B cell (primary cell): ENCODE measurements at regions not wholly inside any gene's neighbourhood (a gene's known extent, or its start where the extent isn't known, plus 50 kb on each side); places are given as distances from the start of the nearest gene placed in this dataset.

Experiments used
- ATAC-seq: fragments of 200-7000 bp; cut with Tn5 transposase; one replicate; pipeline ENCODE4 v1.10.0; 2021; ENCODE audit warnings: low read depth, mild to moderate bottlenecking, moderate number of reproducible peaks, moderate library complexity
- CTCF ChIA-PET: fragments of 350-600 bp; sonication (Branson Sonifier 250); formaldehyde crosslinking; loops from one replicate; lab custom pipeline; 2021; ENCODE audit warnings: antibody characterized with exemption, inconsistent platforms; lab: Charles Lee
- POLR2A ChIA-PET: fragments of 350-600 bp; sonication (Branson Sonifier 250); formaldehyde crosslinking; loops from one replicate; lab custom pipeline; 2021; ENCODE audit warnings: antibody characterized with exemption; lab: Charles Lee
- DNase-seq: peaks from one replicate; pipeline ENCODE4 v3.0.0; 2013
- H2AFZ ChIP-seq: 2 replicates; pipeline ENCODE4 v1.6.1; 2012; ENCODE audit warnings: mild to moderate bottlenecking, low read depth, low read length; ENCODE audit not compliant: insufficient read depth, poor library complexity, severe bottlenecking
- H3K27ac ChIP-seq, 2 donors: 1 replicate in 1 of 2; 2 replicates in 1 of 2; pipeline ENCODE4 v1.5.1; 2012 to 2013; ENCODE audit warnings: low read length in 2 of 2, mild to moderate bottlenecking in 2 of 2, moderate library complexity in 1 of 2
- H3K27me3 ChIP-seq, 4 experiments: fragments of 200-600 bp in 1 of 4; sonication (generic) in 1 of 4; replicated peaks in 1 of 4; 1 replicate in 2 of 4; 2 replicates in 2 of 4; pipeline versions ENCODE4 v1.6.1 to v1.7.0; 2013 to 2016; ENCODE audit warnings: low read length in 3 of 4, mild to moderate bottlenecking in 2 of 4, mixed read lengths in 1 of 4, moderate library complexity in 1 of 4; ENCODE audit not compliant: insufficient read depth in 4 of 4, control insufficient read depth in 3 of 4; ENCODE audit errors: control extremely low read depth in 1 of 4
- H3K36me3 ChIP-seq, 2 experiments: replicated peaks in 1 of 2; 1 replicate in 1 of 2; 2 replicates in 1 of 2; pipeline versions ENCODE4 v1.6.1 to v1.7.1; 2013; ENCODE audit warnings: low read length in 1 of 2; ENCODE audit not compliant: insufficient read depth in 2 of 2, control insufficient read depth in 1 of 2; ENCODE audit errors: control extremely low read depth in 1 of 2, extremely low read depth in 1 of 2
- H3K4me1 ChIP-seq, 2 donors: fragments of 200-600 bp in 1 of 2; sonication (generic) in 1 of 2; 1 replicate in 1 of 2; 2 replicates in 1 of 2; pipeline versions ENCODE4 v1.5.1 to v1.6.1; 2013 to 2017; ENCODE audit warnings: low read length in 2 of 2; ENCODE audit not compliant: control insufficient read depth in 2 of 2, insufficient read depth in 2 of 2
- H3K4me2 ChIP-seq: replicated peaks from 2 replicates; pipeline ENCODE3; 2012; ENCODE audit warnings: mild to moderate bottlenecking, low read depth, low read length; ENCODE audit not compliant: poor library complexity, severe bottlenecking
- H3K4me3 ChIP-seq, 5 experiments: fragments of 200-600 bp in 1 of 5; sonication (generic) in 1 of 5; 1 replicate in 3 of 5; 2 replicates in 2 of 5; pipeline versions ENCODE4 v1.5.1 to v1.7.0; 2011 to 2016; ENCODE audit warnings: low read length in 4 of 5, mild to moderate bottlenecking in 4 of 5, low read depth in 2 of 5, control low read depth in 1 of 5, moderate library complexity in 1 of 5; ENCODE audit not compliant: insufficient read depth in 1 of 5; ENCODE audit errors: control extremely low read depth in 1 of 5, extremely low read depth in 1 of 5
- H3K79me2 ChIP-seq: fragments of 200-600 bp; sonication (generic); one replicate; pipeline ENCODE4 v1.6.0; 2016; ENCODE audit warnings: low read length; ENCODE audit not compliant: control insufficient read depth, insufficient read depth
- H3K9ac ChIP-seq: fragments of 200-600 bp; sonication (generic); 2 replicates; pipeline ENCODE4 v1.6.1; 2017; ENCODE audit warnings: mild to moderate bottlenecking, low read length, moderate library complexity
- H3K9me3 ChIP-seq, 3 donors: one replicate each; pipeline versions ENCODE4 v1.6.1 to v1.7.1; 2013; ENCODE audit warnings: low read length in 2 of 3; ENCODE audit not compliant: control insufficient read depth in 2 of 3, insufficient read depth in 1 of 3; ENCODE audit errors: control extremely low read depth in 1 of 3
- H4K20me1 ChIP-seq: 2 replicates; pipeline ENCODE4 v1.6.0; 2012; ENCODE audit warnings: mild to moderate bottlenecking, low read length; ENCODE audit not compliant: insufficient read depth, control insufficient read depth, poor library complexity, severe bottlenecking
- H3K27ac Mint-ChIP-seq: one replicate; pipeline ENCODE4 v1.8.0; 2021; ENCODE audit warnings: mixed read lengths
- H3K27me3 Mint-ChIP-seq: one replicate; pipeline ENCODE4 v1.8.0; 2021; ENCODE audit warnings: mixed read lengths
- H3K4me1 Mint-ChIP-seq: one replicate; pipeline ENCODE4 v1.8.0; 2021; ENCODE audit warnings: mixed read lengths
- H3K4me3 Mint-ChIP-seq: one replicate; pipeline ENCODE4 v1.8.0; 2021; ENCODE audit warnings: mixed read lengths
- H3K9me3 Mint-ChIP-seq: one replicate; pipeline ENCODE4 v1.8.0; 2022; ENCODE audit warnings: mixed read lengths; ENCODE audit not compliant: insufficient read depth
- CTCF ChIP-seq: fragments of 200-600 bp; IDR thresholded peaks from one replicate; pipeline ENCODE4 v1.8.0; 2022; ENCODE audit warnings: antibody characterized with exemption, mild to moderate bottlenecking
- EZH2 ChIP-seq: IDR thresholded peaks from 2 replicates; pipeline ENCODE4 v1.6.1; 2012; ENCODE audit warnings: borderline replicate concordance, low read depth, mild to moderate bottlenecking, moderate library complexity, low read length; ENCODE audit not compliant: insufficient read depth, poor library complexity, severe bottlenecking
- WGBS: methylation state at CpG from one replicate; pipeline ENCODE4 v1.1.5; 2013; ENCODE audit warnings: missing lambda C conversion rate; ENCODE audit not compliant: insufficient coverage; 5-methylcytosine and 5-hydroxymethylcytosine counted together
- intact Hi-C: fragments of 100-400 bp; cut with micrococcal nuclease; formaldehyde crosslinking; loops from one replicate; pipeline ENCODE4 v1.10.0; 2022

GRCh38 chr5:128687930-128688329 is 149.9 kb upstream of the FBN2 start:
- Histone ChIP-seq H3K27me3 (no peaks in the 10 kb centered on the region), H3K27ac (no peak overlapping the region), H3K4me2 (no peak overlapping the region), H3K36me3 (no peaks in the 10 kb centered on the region), H3K9ac (no peak overlapping the region), H3K79me2 (no peaks in the 10 kb centered on the region), H2AFZ (no peak overlapping the region), H3K4me3 (no peak overlapping the region), H3K9me3 (no peaks in the 10 kb centered on the region), H4K20me1 (no peaks in the 10 kb centered on the region), H3K4me1 (no peaks in the 10 kb centered on the region)
- Mint-ChIP-seq H3K27ac (no peak overlapping the region), H3K27me3 (no peaks in the 10 kb centered on the region), H3K9me3 (no peaks in the 10 kb centered on the region), H3K4me3 (no peak overlapping the region), H3K4me1 (no peaks in the 10 kb centered on the region)
- DNase-seq: no peak
- no peak for TF ChIP-seq EZH2
- no peak for TF ChIP-seq CTCF
- POLR2A ChIA-PET: no interaction called here
- CTCF ChIA-PET: no interaction called here
- no peak for ATAC-seq
- no CpG with 5 or more reads among the region's 2 CpGs for WGBS
- intact Hi-C loops: no loop called here

- Histone ChIP-seq H3K9me3 (no peaks in the 10 kb centered on the region), H3K36me3 (no peaks in the 10 kb centered on the region), H2AFZ (no peak overlapping the region), H4K20me1 (no peaks in the 10 kb centered on the region), H3K4me3 (no peak overlapping the region), H3K4me1 (no peaks in the 10 kb centered on the region), H3K79me2 (no peaks in the 10 kb centered on the region), H3K27me3 (no peaks in the 10 kb centered on the region), H3K9ac (no peak overlapping the region), H3K27ac (no peak overlapping the region), H3K4me2 (no peak overlapping the region)
- intact Hi-C loops: no loop called here
- ChIA-PET CTCF (no interaction called here), POLR2A (no interaction called here)
- no peak overlapping the region for H3K4me3 Mint-ChIP-seq
- H3K27me3 Mint-ChIP-seq: no peaks in the 10 kb centered on the region
- ATAC-seq (no peak), DNase-seq (no peak)
- no peaks in the 10 kb centered on the region for H3K9me3 Mint-ChIP-seq
- TF ChIP-seq CTCF (no peak), EZH2 (no peak)
- WGBS: no CpG with 5 or more reads among the region's 3 CpGs
- no peaks in the 10 kb centered on the region for H3K4me1 Mint-ChIP-seq
- H3K27ac Mint-ChIP-seq: no peak overlapping the region
Measured at GRCh38 chr5:128693764-128694163, 155.7 kb upstream of the FBN2 start.
